ENCODE measurements at regions not wholly inside any gene's neighbourhood (a gene's known extent, or its start where the extent isn't known, plus 50 kb on each side); places are given as distances from the start of the nearest gene placed in this dataset.

DNA sequence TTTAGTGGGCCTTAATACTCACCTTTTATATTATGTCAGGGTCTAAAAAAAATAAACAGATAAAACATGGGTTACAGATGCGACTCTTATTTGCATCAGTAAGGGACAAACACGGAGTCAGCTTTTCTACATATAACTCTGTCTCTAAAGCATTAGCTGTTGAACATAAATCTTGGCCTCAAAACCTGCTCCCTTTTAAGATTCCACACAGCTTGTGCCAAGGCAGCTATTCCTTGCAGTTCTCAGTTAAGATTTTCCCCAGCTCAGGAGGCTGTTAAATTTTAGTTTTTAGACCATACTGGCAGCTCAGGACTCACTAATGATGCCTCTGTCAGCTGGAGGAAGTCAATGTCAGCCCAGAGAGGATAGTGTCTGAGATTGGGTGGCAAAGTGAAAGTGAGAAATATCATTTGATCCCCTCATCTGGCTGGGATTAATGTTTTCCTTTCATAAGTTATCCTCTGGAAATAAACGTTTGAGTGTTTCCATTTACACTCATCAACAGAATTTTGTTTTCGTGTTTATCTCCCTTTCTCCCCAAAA is 287.5 kb downstream of the ELAVL2 start:
- H3K4me3 Mint-ChIP-seq = no peak overlapping the region
- no peak overlapping the region for H3K27ac Mint-ChIP-seq
- POLR2A ChIA-PET = no interaction called here
- CTCF ChIA-PET = no interaction called here
- H3K36me3 Mint-ChIP-seq (ENCODE audit: low read depth) = no peaks in the 10 kb centered on the region
- no peaks in the 10 kb centered on the region for H3K4me1 Mint-ChIP-seq
- peaks cover 9% of the 10 kb centered on the region for H3K27me3 Mint-ChIP-seq
- intact Hi-C loops (cut with DNase I, micrococcal nuclease) = no loop called here
- no peak for ATAC-seq
- DNase-seq = no peak
- no peaks in the 10 kb centered on the region for H3K9me3 Mint-ChIP-seq (ENCODE audit: low read depth)

DNA sequence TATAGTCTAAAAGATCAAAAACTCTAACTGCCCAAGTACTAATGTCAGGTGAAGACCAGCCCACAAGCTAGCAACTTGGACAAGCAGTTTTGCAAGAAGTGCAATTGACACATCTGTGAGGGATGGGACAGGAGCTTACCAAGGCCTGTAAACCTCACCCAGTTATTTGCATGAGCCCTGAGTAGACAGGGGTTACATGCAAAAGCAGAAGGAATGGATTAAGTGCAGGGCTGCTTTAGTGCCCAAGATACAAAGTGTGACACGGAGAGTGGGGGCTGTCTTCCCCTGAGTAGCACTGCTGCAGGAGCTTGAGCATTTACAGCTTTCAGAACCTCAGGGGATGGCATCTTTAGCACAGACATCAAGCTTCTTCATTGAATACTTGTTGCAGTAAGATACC is 286.7 kb downstream of the ELAVL2 start:
- Mint-ChIP-seq H3K36me3 (ENCODE audit: low read depth) (no peaks in the 10 kb centered on the region), H3K27me3 (peaks cover 9% of the 10 kb centered on the region), H3K4me1 (no peaks in the 10 kb centered on the region), H3K4me3 (no peak overlapping the region), H3K9me3 (ENCODE audit: low read depth) (no peaks in the 10 kb centered on the region), H3K27ac (no peak overlapping the region)
- ChIA-PET POLR2A (no interaction called here), CTCF (no interaction called here)
- DNase-seq (no peak), ATAC-seq (no peak)
- intact Hi-C loops (cut with DNase I, micrococcal nuclease) = no loop called here

DNA sequence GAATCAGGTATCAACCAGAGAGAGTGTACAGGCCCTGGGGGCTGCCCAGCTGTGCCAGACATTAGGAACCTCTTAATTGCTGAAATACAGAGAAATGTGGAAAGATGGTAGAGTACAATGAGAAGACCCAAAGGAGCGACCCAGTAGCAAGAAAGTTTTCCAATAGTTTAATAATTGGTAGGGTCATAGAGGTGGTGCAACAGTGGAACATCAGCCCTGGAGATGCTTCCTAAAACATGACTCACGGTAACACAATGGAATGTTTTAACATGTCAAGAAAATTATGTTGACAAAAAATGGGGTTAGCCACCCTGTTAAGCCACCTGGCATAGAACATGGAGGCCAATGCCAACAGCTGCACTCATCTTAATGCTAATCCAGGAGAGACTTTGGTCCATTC is 284.1 kb downstream of the ELAVL2 start:
- CTCF ChIA-PET = no interaction called here
- intact Hi-C loops (cut with DNase I, micrococcal nuclease) = no loop called here
- no peak for DNase-seq

DNA sequence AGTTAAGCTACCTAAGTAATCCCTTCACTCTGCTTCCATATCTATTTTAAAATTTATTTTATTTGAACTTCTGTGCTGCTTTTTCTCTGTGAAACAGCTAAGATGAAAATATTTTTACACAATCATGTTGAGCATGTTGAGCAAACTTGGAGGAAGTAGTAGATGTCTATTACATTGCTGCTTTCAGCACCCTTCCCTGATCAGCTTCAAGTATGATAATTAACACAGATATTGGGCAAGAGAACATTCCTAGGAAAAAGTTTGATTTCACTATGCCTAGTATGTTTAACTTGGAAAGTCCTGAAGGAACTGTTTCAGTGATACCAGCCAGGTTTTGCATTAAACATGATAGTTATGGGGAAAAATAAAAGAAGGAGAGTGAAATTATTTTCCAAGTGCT is 283.6 kb downstream of the ELAVL2 start:
- peaks cover 5% of the 10 kb centered on the region for H3K9me3 Mint-ChIP-seq (ENCODE audit: low read depth)
- ATAC-seq (no peak), DNase-seq (no peak)
- H3K4me3 Mint-ChIP-seq = no peak overlapping the region
- POLR2A ChIA-PET = no interaction called here
- H3K27me3 Mint-ChIP-seq = peaks cover 4% of the 10 kb centered on the region
- CTCF ChIA-PET = no interaction called here
- H3K4me1 Mint-ChIP-seq = no peaks in the 10 kb centered on the region
- H3K27ac Mint-ChIP-seq = no peak overlapping the region
- intact Hi-C loops (cut with DNase I, micrococcal nuclease) = no loop called here
- H3K36me3 Mint-ChIP-seq (ENCODE audit: low read depth) = no peaks in the 10 kb centered on the region

More for the DNA sequence above, 284.1 kb downstream of the ELAVL2 start:
- ATAC-seq = no peak
- Mint-ChIP-seq H3K4me1 (no peaks in the 10 kb centered on the region), H3K9me3 (ENCODE audit: low read depth) (peaks cover 5% of the 10 kb centered on the region), H3K36me3 (ENCODE audit: low read depth) (no peaks in the 10 kb centered on the region), H3K4me3 (no peak overlapping the region), H3K27me3 (peaks cover 8% of the 10 kb centered on the region), H3K27ac (no peak overlapping the region)
- POLR2A ChIA-PET = no interaction called here

DNA sequence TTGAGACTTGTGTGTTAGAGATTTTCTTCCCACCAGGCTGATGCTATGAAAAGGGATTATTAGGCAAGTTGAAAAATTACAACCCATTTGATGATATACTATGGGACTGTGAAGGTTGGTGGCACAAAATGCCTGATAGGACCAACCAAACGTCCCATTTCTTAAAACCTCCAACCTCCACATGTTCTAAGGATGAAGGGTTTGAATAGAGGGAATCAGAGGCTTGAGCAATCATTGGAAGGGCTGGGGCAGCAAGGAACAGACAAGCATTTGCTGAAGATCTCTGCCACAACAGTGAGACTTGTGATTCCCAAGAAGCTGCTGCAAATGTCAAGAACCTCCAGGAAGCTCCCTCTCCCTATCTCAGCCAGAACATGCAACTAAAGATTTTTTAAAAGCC is 283.1 kb downstream of the ELAVL2 start:
- ATAC-seq = no peak
- H3K27ac Mint-ChIP-seq = no peak overlapping the region

DNA sequence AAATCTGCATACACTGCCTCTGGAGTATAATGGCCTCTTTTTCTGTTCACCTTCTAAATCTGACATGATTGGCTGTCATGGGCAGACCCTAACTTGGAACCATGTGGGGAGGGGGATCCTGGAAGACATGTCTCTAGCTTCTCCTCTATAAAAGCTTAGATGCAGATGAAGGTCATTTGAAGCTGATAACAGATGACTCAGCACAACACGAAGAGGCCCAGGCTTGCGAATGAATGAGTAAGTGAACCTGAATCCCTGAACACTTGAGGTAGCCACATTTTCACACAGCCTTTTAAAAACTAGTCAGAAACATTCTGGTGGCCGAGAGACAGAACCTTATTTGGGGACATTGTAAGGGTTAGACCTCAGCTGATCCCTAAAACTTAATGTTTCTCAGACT is 282.6 kb downstream of the ELAVL2 start:
- ATAC-seq (no peak), DNase-seq (no peak)
- Mint-ChIP-seq H3K36me3 (ENCODE audit: low read depth) (no peaks in the 10 kb centered on the region), H3K4me1 (no peaks in the 10 kb centered on the region), H3K4me3 (no peak overlapping the region), H3K27ac (no peak overlapping the region), H3K27me3 (no peaks in the 10 kb centered on the region), H3K9me3 (ENCODE audit: low read depth) (peaks cover 7% of the 10 kb centered on the region)
- ChIA-PET POLR2A (no interaction called here), CTCF (no interaction called here)
- intact Hi-C loops (cut with DNase I, micrococcal nuclease) = no loop called here

More for the DNA sequence above, 283.1 kb downstream of the ELAVL2 start:
- H3K9me3 Mint-ChIP-seq (ENCODE audit: low read depth) = peaks cover 6% of the 10 kb centered on the region
- intact Hi-C loops (cut with DNase I, micrococcal nuclease) = no loop called here
- H3K4me1 Mint-ChIP-seq = no peaks in the 10 kb centered on the region
- ChIA-PET POLR2A (no interaction called here), CTCF (no interaction called here)
- H3K27me3 Mint-ChIP-seq = peaks cover 3% of the 10 kb centered on the region
- no peak overlapping the region for H3K4me3 Mint-ChIP-seq
- no peak for DNase-seq
- no peaks in the 10 kb centered on the region for H3K36me3 Mint-ChIP-seq (ENCODE audit: low read depth)

DNA sequence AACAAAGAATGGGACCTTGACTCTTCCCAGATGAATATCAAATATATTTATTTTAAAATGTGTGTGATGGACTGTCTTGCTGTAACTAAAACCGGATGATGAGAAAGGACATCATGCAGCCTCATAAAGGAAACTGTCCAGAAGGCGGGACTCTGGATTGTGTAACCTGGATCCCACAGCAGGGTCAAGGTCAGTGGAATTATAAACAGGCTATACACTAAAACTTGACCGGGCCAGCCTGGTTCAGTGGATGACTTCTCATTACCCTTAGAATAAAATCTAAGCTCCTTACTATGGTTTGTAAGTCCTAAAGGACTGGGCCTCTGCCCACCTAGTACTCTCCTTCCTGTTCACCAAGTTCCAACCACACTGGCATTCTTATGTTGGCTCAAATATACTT is 280.3 kb downstream of the ELAVL2 start:
- DNase-seq (no peak), ATAC-seq (no peak)
- POLR2A ChIA-PET = no interaction called here
- H3K4me3 Mint-ChIP-seq = no peak overlapping the region
- H3K9me3 Mint-ChIP-seq (ENCODE audit: low read depth) = peaks cover 12% of the 10 kb centered on the region
- intact Hi-C loops (cut with DNase I, micrococcal nuclease) = no loop called here
- H3K27me3 Mint-ChIP-seq = no peaks in the 10 kb centered on the region
- H3K36me3 Mint-ChIP-seq (ENCODE audit: low read depth) = no peaks in the 10 kb centered on the region
- no peak overlapping the region for H3K27ac Mint-ChIP-seq
- CTCF ChIA-PET = no interaction called here
- no peaks in the 10 kb centered on the region for H3K4me1 Mint-ChIP-seq

DNA sequence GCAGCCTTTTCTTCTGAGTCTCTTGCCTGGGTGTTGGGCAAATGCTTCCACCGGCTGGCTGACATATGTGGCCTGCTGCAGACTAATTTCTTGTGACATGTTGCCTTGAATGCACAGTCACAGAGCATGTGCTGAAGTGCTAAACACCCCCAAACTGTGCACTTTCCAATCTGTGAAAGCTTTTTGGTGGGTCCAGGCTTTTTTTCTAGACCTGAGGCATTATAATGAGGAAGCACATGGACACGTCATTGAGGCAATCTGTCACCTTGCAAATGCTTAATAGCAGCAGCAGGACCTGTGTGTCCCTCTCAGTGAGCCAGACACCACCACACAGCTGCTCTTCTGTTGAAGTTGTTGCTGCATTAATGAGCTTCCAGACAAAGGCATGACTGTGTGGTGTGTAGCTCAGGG is 274.7 kb downstream of the ELAVL2 start:
- H3K36me3 Mint-ChIP-seq (ENCODE audit: low read depth) = no peaks in the 10 kb centered on the region
- no peak for DNase-seq
- no peak for ATAC-seq
- no peak overlapping the region for H3K4me3 Mint-ChIP-seq
- no peak overlapping the region for H3K27ac Mint-ChIP-seq
- intact Hi-C loops (cut with DNase I, micrococcal nuclease) = no loop called here
- peaks cover 10% of the 10 kb centered on the region for H3K9me3 Mint-ChIP-seq (ENCODE audit: low read depth)
- CTCF ChIA-PET = interaction anchor here (0.5 kb wide), 1 partner anchor 35 kb away, joined by 4 read pairs; no protein-coding TSS in a partner anchor
- H3K4me1 Mint-ChIP-seq = no peaks in the 10 kb centered on the region
- no peaks in the 10 kb centered on the region for H3K27me3 Mint-ChIP-seq
- POLR2A ChIA-PET = no interaction called here

DNA sequence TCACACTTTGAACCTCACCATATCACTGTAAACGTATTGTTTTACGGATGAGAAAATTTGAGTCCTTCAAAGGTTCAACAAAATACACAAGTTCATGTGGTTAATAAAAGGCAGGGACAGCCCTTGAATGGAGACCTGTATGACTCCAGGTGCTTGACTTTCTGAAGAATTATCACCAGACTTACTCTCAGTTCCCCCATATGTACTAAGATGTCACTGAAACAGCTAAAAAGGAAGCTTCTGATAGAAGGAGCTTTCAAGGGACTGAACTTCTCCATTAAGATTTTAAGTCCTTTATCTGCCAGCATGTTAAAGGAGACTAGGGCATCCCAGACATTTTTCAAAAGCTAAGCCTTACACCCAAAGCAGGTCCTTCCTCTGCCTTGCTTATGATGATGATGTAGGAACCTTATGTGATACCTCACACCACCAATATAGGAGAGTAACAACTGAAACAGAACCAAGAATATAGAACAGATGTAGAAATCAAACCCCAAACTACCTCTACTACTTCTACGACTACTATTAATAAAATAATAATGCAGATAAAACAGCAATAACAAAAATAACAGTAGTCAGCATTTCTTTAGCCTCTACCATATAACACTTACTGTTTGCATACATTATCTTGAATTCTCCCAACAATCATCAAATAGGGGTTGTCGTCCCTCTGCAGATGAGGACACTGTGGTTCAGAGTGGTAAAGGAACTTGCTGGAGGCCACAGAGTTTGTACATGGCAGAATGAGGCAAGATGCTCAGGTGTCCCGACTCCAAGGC is 273.9 kb downstream of the ELAVL2 start:
- POLR2A ChIA-PET = no interaction called here
- peaks cover 11% of the 10 kb centered on the region for H3K9me3 Mint-ChIP-seq (ENCODE audit: low read depth)
- ATAC-seq = no peak

DNA sequence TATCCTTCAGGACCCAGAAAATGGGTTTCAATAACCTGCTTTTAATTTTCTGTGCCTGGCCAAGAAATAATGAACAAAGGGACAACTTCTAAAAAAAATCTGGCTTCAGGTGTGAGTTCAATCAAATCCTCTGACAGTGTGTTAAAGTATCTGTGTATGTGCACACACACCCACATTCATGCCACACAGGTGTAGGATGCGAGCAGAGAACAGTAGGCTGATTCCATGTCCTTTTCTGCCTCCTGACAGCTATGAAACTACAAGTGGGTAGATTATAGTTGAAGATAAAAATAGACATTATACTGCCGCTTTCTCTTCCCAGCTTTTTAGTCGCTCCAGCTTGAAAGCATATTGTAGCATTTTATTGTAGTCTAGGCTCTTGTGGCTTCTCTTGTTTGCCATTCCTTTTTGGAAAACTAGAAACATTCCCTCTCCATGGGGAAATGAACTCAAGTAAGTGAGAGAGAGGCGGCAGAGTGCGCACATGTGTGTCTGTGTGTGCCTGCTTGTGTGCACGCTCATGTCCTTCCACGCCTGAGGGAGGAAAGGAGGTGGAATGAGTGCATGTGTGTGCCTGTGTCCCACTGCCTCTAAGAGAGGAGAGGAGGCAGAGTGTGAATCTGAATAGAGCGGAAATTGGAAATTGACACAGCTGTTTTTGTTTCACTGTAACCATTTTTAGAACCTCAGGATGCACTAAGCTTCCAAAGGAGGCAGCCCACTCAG is 273.0 kb downstream of the ELAVL2 start:
- Mint-ChIP-seq H3K36me3 (ENCODE audit: low read depth) (no peaks in the 10 kb centered on the region), H3K9me3 (ENCODE audit: low read depth) (peaks cover 16% of the 10 kb centered on the region), H3K4me1 (no peaks in the 10 kb centered on the region), H3K27me3 (no peaks in the 10 kb centered on the region), H3K4me3 (no peak overlapping the region), H3K27ac (no peak overlapping the region)
- no peak for ATAC-seq
- ChIA-PET CTCF (no interaction called here), POLR2A (no interaction called here)
- DNase-seq = no peak
- intact Hi-C loops (cut with DNase I, micrococcal nuclease) = no loop called here

More for the DNA sequence above, 273.9 kb downstream of the ELAVL2 start:
- CTCF ChIA-PET = interaction anchor here (0.5 kb wide), 1 partner anchor 36 kb away, joined by 4 read pairs; no protein-coding TSS in a partner anchor
- H3K4me3 Mint-ChIP-seq = no peak overlapping the region
- no peak overlapping the region for H3K27ac Mint-ChIP-seq
- no peaks in the 10 kb centered on the region for H3K36me3 Mint-ChIP-seq (ENCODE audit: low read depth)
- no peaks in the 10 kb centered on the region for H3K4me1 Mint-ChIP-seq
- no peaks in the 10 kb centered on the region for H3K27me3 Mint-ChIP-seq
- intact Hi-C loops (cut with DNase I, micrococcal nuclease) = no loop called here
- DNase-seq = no peak

DNA sequence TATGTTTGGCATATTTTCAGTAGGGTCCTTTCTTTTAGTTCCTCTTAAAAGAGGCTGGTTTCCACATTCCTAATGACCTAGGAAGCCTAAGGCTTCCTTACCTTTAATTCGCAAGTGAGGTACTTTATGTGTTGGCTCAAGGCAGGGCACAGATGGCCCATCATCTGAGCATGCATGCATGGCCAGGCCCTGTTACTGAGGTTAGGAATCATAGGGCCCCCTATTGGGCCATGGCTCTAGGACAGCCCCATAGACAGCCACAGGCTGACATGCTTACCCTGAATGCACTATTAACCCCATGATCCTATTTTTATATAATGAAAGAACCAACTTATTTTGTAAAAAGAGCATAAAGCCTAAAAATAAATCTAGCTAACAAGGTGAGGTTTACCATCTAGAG is 271.4 kb downstream of the ELAVL2 start:
- Mint-ChIP-seq H3K9me3 (ENCODE audit: low read depth) (peaks cover 15% of the 10 kb centered on the region), H3K27ac (no peak overlapping the region), H3K27me3 (no peaks in the 10 kb centered on the region), H3K4me1 (no peaks in the 10 kb centered on the region), H3K36me3 (ENCODE audit: low read depth) (no peaks in the 10 kb centered on the region), H3K4me3 (no peak overlapping the region)
- ChIA-PET CTCF (no interaction called here), POLR2A (no interaction called here)
- no peak for ATAC-seq
- intact Hi-C loops (cut with DNase I, micrococcal nuclease) = no loop called here
- DNase-seq = no peak

DNA sequence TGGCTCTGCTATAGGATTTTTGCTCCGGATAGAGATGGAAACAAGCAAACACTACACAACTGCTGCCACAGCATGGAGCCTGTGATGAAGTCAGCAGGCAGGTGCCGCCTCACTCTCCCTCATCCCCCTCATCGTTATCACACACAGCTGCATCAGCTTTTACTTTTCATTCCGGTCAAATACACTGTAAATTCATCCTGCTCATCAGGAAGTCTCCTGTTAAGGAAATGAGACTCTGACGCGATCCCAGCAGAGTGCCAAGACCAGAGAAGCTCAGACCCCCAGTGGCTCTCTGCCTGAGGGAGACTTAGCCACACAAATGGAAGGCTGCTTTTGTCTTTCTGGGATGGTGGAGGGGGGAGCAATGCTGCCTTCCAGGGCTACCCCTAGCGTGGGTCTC is 270.2 kb downstream of the ELAVL2 start:
- no peak overlapping the region for H3K4me3 Mint-ChIP-seq
- ChIA-PET POLR2A (no interaction called here), CTCF (no interaction called here)

More for the DNA sequence above, 270.2 kb downstream of the ELAVL2 start:
- intact Hi-C loops (cut with DNase I, micrococcal nuclease) = no loop called here
- Mint-ChIP-seq H3K4me1 (no peaks in the 10 kb centered on the region), H3K27ac (no peak overlapping the region), H3K27me3 (no peaks in the 10 kb centered on the region), H3K9me3 (ENCODE audit: low read depth) (peaks cover 11% of the 10 kb centered on the region), H3K36me3 (ENCODE audit: low read depth) (no peaks in the 10 kb centered on the region)
- no peak for DNase-seq
- ATAC-seq = no peak
